Adrenal gland (tissue), 5 donors: ENCODE measurements at regions not wholly inside any gene's neighbourhood (a gene's known extent, or its start where the extent isn't known, plus 50 kb on each side); places are given as distances from the start of the nearest gene placed in this dataset.

Source experiments
- CTCF ChIP-seq, 6 experiments: fragments of 450-650 bp in 4 of 6; fragments of 200-600 bp in 2 of 6; sonication (generic) in 1 of 6; IDR thresholded peaks; 1 replicate in 5 of 6; 2 replicates in 1 of 6; pipeline versions ENCODE4 v1.5.1 to v1.8.0; 2016 to 2021; ENCODE audit warnings: antibody characterized with exemption in 6 of 6, mild to moderate bottlenecking in 2 of 6, moderate library complexity in 1 of 6
- POLR2A ChIP-seq, 2 donors: fragments of 450-650 bp; IDR thresholded peaks; one replicate each; pipeline ENCODE4 v1.6.1; 2017; ENCODE audit warnings: antibody characterized with exemption in 2 of 2, mild to moderate bottlenecking in 2 of 2, moderate library complexity in 1 of 2
- donor health status: DM: no; HTN: no; CAD: no.

- TF ChIP-seq CTCF (IDR thresholded peaks at IDR 0.05) (no peak), POLR2A (IDR thresholded peaks at IDR 0.05) (no peak)
Measured at GRCh38 chr15:29883126-29883525, 60.9 kb upstream of the TJP1 start.
